PFSK-1 (cell line): ENCODE measurements at regions not wholly inside any gene's neighbourhood (a gene's known extent, or its start where the extent isn't known, plus 50 kb on each side); places are given as distances from the start of the nearest gene placed in this dataset.

Experiments
- FOXP2 ChIP-seq: optimal IDR thresholded peaks from 2 replicates; pipeline ENCODE3; 2011; ENCODE audit warnings: borderline replicate concordance, control low read depth, inconsistent platforms; ENCODE audit not compliant: insufficient read depth; ENCODE audit errors: extremely low read length, extremely low read depth
- POLR2AphosphoS5 ChIP-seq: IDR thresholded peaks from 2 replicates; pipeline ENCODE4 v1.6.1; 2012; ENCODE audit warnings: low read depth, mild to moderate bottlenecking, control low read depth, low read length, moderate library complexity
- TAF1 ChIP-seq: IDR thresholded peaks from 2 replicates; pipeline ENCODE4 v1.6.1; 2012; ENCODE audit warnings: low read length, control low read depth, borderline replicate concordance; ENCODE audit not compliant: insufficient read depth
- TF ChIP-seq, protein P1 (sequence below), 2 experiments: IDR thresholded peaks; 2 replicates each; pipeline versions ENCODE4 v1.6.1 to v1.8.0; 2011 to 2012; ENCODE audit warnings: low read depth in 2 of 2, low read length in 2 of 2, control low read depth in 1 of 2, inconsistent platforms in 1 of 2, mild to moderate bottlenecking in 1 of 2, moderate library complexity in 1 of 2; ENCODE audit not compliant: insufficient read depth in 1 of 2

- TF ChIP-seq POLR2AphosphoS5: no peak
- TF ChIP-seq, protein P1, sequence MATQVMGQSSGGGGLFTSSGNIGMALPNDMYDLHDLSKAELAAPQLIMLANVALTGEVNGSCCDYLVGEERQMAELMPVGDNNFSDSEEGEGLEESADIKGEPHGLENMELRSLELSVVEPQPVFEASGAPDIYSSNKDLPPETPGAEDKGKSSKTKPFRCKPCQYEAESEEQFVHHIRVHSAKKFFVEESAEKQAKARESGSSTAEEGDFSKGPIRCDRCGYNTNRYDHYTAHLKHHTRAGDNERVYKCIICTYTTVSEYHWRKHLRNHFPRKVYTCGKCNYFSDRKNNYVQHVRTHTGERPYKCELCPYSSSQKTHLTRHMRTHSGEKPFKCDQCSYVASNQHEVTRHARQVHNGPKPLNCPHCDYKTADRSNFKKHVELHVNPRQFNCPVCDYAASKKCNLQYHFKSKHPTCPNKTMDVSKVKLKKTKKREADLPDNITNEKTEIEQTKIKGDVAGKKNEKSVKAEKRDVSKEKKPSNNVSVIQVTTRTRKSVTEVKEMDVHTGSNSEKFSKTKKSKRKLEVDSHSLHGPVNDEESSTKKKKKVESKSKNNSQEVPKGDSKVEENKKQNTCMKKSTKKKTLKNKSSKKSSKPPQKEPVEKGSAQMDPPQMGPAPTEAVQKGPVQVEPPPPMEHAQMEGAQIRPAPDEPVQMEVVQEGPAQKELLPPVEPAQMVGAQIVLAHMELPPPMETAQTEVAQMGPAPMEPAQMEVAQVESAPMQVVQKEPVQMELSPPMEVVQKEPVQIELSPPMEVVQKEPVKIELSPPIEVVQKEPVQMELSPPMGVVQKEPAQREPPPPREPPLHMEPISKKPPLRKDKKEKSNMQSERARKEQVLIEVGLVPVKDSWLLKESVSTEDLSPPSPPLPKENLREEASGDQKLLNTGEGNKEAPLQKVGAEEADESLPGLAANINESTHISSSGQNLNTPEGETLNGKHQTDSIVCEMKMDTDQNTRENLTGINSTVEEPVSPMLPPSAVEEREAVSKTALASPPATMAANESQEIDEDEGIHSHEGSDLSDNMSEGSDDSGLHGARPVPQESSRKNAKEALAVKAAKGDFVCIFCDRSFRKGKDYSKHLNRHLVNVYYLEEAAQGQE (IDR thresholded peaks at IDR 0.05; ENCODE audit: insufficient read depth in 1 of 2, low read depth in 2 of 2, low read length in 2 of 2): no peak
- no peak for TF ChIP-seq TAF1
- TF ChIP-seq FOXP2: no peak
Observed at GRCh38 chr9:676780-677438, 164.6 kb upstream of the DMRT1 start.
